ENCODE measurements at regions not wholly inside any gene's neighbourhood (a gene's known extent, or its start where the extent isn't known, plus 50 kb on each side); places are given as distances from the start of the nearest gene placed in this dataset.

DNA sequence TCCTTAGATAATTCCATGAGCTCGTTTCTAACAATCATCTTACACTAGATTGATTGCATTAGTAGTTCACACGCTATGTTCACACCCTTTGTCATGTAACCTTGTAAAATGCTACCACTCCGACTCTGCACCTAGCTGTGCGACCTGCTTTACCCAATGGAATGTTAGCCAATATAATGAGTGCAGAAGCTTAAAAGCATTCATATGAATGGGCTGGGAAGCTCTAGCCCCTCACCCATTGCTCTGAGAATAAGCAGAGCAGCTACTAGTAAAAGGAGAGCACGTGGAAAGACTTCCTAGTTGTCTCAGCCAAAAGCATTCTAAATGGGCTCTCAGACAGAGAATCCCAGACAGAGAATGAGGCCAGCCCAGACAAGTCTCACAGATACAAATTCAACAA, 410.6 kb upstream of the UBE2E2 start:
- POLR2A ChIA-PET, result no interaction called here
- Histone ChIP-seq H3K9me3 (no peaks in the 10 kb centered on the region), H3K4me1 (no peaks in the 10 kb centered on the region), H3K27ac (no peak overlapping the region), H3K4me2 (no peak overlapping the region), H3K4me3 (no peak overlapping the region)
- DNase-seq (ENCODE audit: low read depth in 1 of 2, low spot score in 1 of 2) (no peak), FAIRE-seq (no peak), ATAC-seq (no peak)
- WGBS (ENCODE audit: missing lambda C conversion rate), result 7% methylated on average over 5 of the region's 5 CpGs
- CTCF ChIA-PET, result no interaction called here
- TF ChIP-seq RNF2 (IDR thresholded peaks at IDR 0.05; ENCODE audit: borderline replicate concordance, low read depth), result no peak
- no peak for TF ChIP-seq FOXS1 (CRISPR knock-in tag; IDR thresholded peaks at IDR 0.05)
- no peak for TF ChIP-seq NR3C1 (IDR thresholded peaks at IDR 0.05)
- TF ChIP-seq JUNB (IDR thresholded peaks at IDR 0.05), result no peak

GRCh38 chr3:22795917-22796316, 407.2 kb upstream of the UBE2E2 start:
- ChIA-PET CTCF (no interaction called here), POLR2A (no interaction called here)
- Histone ChIP-seq H3K4me2 (no peak overlapping the region), H3K27ac (no peak overlapping the region), H3K4me3 (no peak overlapping the region), H3K9me3 (no peaks in the 10 kb centered on the region), H3K4me1 (no peaks in the 10 kb centered on the region)
- 4% methylated on average over 2 of the region's 2 CpGs for WGBS (ENCODE audit: missing lambda C conversion rate)
- TF ChIP-seq RNF2 (IDR thresholded peaks at IDR 0.05; ENCODE audit: borderline replicate concordance, low read depth), result no peak
- no peak for TF ChIP-seq JUN (IDR thresholded peaks at IDR 0.05)
- TF ChIP-seq FOSL2 (IDR thresholded peaks at IDR 0.05), result no peak
- TF ChIP-seq FOSL2 (CRISPR knock-in tag; IDR thresholded peaks at IDR 0.05), result no peak
- no peak for TF ChIP-seq TFCP2L1 (CRISPR knock-in tag; IDR thresholded peaks at IDR 0.05)
- TF ChIP-seq, protein P1, sequence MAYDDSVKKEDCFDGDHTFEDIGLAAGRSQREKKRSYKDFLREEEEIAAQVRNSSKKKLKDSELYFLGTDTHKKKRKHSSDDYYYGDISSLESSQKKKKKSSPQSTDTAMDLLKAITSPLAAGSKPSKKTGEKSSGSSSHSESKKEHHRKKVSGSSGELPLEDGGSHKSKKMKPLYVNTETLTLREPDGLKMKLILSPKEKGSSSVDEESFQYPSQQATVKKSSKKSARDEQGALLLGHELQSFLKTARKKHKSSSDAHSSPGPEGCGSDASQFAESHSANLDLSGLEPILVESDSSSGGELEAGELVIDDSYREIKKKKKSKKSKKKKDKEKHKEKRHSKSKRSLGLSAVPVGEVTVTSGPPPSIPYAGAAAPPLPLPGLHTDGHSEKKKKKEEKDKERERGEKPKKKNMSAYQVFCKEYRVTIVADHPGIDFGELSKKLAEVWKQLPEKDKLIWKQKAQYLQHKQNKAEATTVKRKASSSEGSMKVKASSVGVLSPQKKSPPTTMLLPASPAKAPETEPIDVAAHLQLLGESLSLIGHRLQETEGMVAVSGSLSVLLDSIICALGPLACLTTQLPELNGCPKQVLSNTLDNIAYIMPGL (CRISPR knock-in tag; IDR thresholded peaks at IDR 0.05; ENCODE audit: borderline replicate concordance), result no peak
- no peak for ATAC-seq
- no peak for DNase-seq (ENCODE audit: low read depth in 1 of 2, low spot score in 1 of 2)
- FAIRE-seq, result no peak

GRCh38 chr3:22798461-22798860, 404.7 kb upstream of the UBE2E2 start:
- ChIA-PET CTCF (interaction anchor here (1.0 kb wide), 2 partner anchors 94 to 114 kb away, joined by 3 read pairs; no protein-coding TSS in a partner anchor), POLR2A (no interaction called here)
- Histone ChIP-seq H3K9me3 (no peaks in the 10 kb centered on the region), H3K27ac (no peak overlapping the region), H3K4me3 (no peak overlapping the region), H3K4me1 (no peaks in the 10 kb centered on the region), H3K4me2 (no peak overlapping the region)
- DNase-seq (ENCODE audit: low read depth in 1 of 2, low spot score in 1 of 2) (no peak), ATAC-seq (no peak), FAIRE-seq (no peak)
- TF ChIP-seq ESRRA (IDR thresholded peaks at IDR 0.05; ENCODE audit: borderline replicate concordance, low read length) (no peak), MAZ (IDR thresholded peaks at IDR 0.05; ENCODE audit: borderline replicate concordance, low read depth, low read length) (no peak), REST (IDR thresholded peaks at IDR 0.05) (peak; percentile 39; the same call in 1 of the 2 replicates), CHD2 (IDR thresholded peaks at IDR 0.05; ENCODE audit: low read length, partially characterized antibody) (no peak)
- TF ChIP-seq, protein P2, sequence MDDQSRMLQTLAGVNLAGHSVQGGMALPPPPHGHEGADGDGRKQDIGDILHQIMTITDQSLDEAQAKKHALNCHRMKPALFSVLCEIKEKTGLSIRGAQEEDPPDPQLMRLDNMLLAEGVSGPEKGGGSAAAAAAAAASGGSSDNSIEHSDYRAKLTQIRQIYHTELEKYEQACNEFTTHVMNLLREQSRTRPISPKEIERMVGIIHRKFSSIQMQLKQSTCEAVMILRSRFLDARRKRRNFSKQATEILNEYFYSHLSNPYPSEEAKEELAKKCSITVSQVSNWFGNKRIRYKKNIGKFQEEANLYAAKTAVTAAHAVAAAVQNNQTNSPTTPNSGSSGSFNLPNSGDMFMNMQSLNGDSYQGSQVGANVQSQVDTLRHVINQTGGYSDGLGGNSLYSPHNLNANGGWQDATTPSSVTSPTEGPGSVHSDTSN (IDR thresholded peaks at IDR 0.05), result no peak
- 3% methylated on average over 3 of the region's 3 CpGs for WGBS (ENCODE audit: missing lambda C conversion rate)

DNA sequence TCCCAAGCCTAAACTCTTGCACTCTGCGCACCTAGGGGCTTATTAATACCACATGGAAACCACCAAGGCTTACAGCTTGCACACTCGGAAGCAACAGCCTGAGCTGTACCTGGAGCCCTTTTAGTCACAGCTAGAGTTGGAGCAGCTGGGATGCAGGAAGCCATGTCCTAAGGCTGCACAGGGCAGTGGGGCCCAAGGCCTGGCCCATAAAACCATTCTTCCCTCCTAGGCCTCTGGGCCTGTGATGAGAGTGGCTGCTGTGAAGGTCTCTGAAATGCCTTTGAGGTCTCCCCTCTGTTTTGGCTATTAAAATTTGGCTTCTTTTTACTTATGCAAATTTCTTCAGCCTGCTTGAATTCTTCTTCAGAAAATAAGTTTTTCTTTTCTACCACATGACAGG, 383.9 kb upstream of the UBE2E2 start:
- ATAC-seq, result no peak
- no peak overlapping the region for H3K4me2 ChIP-seq
- CTCF ChIA-PET, result no interaction called here
- WGBS (ENCODE audit: missing lambda C conversion rate), result 80% methylated on average over 1 of the region's 2 CpGs
- H3K9me3 ChIP-seq, result no peaks in the 10 kb centered on the region
- H3K4me3 ChIP-seq, result no peak overlapping the region
- no peak for DNase-seq (ENCODE audit: low read depth in 1 of 2, low spot score in 1 of 2)
- no peaks in the 10 kb centered on the region for H3K4me1 ChIP-seq
- FAIRE-seq, result no peak
- H3K27ac ChIP-seq, result no peak overlapping the region
- POLR2A ChIA-PET, result no interaction called here
- TF ChIP-seq RAD21 (conservative IDR thresholded peaks at IDR 0.05 in 1 of 2, IDR thresholded peaks at IDR 0.05 in 1 of 2), result no peak
- no peak for TF ChIP-seq CBX8 (IDR thresholded peaks at IDR 0.05)
- TF ChIP-seq, protein P3, sequence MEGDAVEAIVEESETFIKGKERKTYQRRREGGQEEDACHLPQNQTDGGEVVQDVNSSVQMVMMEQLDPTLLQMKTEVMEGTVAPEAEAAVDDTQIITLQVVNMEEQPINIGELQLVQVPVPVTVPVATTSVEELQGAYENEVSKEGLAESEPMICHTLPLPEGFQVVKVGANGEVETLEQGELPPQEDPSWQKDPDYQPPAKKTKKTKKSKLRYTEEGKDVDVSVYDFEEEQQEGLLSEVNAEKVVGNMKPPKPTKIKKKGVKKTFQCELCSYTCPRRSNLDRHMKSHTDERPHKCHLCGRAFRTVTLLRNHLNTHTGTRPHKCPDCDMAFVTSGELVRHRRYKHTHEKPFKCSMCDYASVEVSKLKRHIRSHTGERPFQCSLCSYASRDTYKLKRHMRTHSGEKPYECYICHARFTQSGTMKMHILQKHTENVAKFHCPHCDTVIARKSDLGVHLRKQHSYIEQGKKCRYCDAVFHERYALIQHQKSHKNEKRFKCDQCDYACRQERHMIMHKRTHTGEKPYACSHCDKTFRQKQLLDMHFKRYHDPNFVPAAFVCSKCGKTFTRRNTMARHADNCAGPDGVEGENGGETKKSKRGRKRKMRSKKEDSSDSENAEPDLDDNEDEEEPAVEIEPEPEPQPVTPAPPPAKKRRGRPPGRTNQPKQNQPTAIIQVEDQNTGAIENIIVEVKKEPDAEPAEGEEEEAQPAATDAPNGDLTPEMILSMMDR (IDR thresholded peaks at IDR 0.05), result no peak
- TF ChIP-seq, protein P4, sequence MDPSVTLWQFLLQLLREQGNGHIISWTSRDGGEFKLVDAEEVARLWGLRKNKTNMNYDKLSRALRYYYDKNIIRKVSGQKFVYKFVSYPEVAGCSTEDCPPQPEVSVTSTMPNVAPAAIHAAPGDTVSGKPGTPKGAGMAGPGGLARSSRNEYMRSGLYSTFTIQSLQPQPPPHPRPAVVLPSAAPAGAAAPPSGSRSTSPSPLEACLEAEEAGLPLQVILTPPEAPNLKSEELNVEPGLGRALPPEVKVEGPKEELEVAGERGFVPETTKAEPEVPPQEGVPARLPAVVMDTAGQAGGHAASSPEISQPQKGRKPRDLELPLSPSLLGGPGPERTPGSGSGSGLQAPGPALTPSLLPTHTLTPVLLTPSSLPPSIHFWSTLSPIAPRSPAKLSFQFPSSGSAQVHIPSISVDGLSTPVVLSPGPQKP (IDR thresholded peaks at IDR 0.05; ENCODE audit: low read depth, low read length), result no peak
- no peak for TF ChIP-seq TFCP2L1 (CRISPR knock-in tag; IDR thresholded peaks at IDR 0.05)
- TF ChIP-seq, protein P5, sequence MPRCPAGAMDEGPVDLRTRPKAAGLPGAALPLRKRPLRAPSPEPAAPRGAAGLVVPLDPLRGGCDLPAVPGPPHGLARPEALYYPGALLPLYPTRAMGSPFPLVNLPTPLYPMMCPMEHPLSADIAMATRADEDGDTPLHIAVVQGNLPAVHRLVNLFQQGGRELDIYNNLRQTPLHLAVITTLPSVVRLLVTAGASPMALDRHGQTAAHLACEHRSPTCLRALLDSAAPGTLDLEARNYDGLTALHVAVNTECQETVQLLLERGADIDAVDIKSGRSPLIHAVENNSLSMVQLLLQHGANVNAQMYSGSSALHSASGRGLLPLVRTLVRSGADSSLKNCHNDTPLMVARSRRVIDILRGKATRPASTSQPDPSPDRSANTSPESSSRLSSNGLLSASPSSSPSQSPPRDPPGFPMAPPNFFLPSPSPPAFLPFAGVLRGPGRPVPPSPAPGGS (IDR thresholded peaks at IDR 0.05), result no peak
- no peak for TF ChIP-seq ZC3H11A (IDR thresholded peaks at IDR 0.05)
- TF ChIP-seq ESRRA (IDR thresholded peaks at IDR 0.05; ENCODE audit: borderline replicate concordance, low read length), result no peak
